ENCODE measurements at regions not wholly inside any gene's neighbourhood (a gene's known extent, or its start where the extent isn't known, plus 50 kb on each side); places are given as distances from the start of the nearest gene placed in this dataset.
"Not testable (repeated sequence)": the region's sequence is repeated elsewhere in the genome, so short reads cannot be mapped to it uniquely, and the experiment has no call there.

DNA sequence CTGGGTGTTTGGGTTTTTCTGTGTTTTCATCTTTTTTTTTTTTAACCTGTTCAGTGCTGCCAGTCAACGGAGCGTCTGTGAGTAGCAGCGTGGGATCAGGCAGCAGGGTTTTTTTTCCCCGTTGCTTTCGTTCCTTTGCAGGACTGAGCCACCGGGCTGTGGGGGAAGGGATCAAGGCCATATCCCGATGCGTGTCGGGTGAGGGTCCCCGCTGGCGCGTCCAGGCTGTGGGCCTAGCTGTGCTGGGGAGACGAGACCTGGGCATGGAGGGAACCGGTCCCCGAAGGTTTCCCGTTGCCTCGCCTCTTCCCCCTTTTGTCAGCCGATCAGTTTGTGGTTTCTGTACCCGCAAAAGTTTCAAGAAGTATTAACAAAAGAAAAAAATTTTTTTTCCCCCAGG is 218.1 kb downstream of the POTED start:
- not testable (repeated sequence) for TF ChIP-seq CTCF (IDR thresholded peaks at IDR 0.05; ENCODE audit: low read depth, low read length, poor library complexity, severe bottlenecking); EZH2phosphoT487 (IDR thresholded peaks at IDR 0.05; ENCODE audit: borderline replicate concordance, low read length)
